ENCODE measurements at regions not wholly inside any gene's neighbourhood (a gene's known extent, or its start where the extent isn't known, plus 50 kb on each side); places are given as distances from the start of the nearest gene placed in this dataset.

DNA sequence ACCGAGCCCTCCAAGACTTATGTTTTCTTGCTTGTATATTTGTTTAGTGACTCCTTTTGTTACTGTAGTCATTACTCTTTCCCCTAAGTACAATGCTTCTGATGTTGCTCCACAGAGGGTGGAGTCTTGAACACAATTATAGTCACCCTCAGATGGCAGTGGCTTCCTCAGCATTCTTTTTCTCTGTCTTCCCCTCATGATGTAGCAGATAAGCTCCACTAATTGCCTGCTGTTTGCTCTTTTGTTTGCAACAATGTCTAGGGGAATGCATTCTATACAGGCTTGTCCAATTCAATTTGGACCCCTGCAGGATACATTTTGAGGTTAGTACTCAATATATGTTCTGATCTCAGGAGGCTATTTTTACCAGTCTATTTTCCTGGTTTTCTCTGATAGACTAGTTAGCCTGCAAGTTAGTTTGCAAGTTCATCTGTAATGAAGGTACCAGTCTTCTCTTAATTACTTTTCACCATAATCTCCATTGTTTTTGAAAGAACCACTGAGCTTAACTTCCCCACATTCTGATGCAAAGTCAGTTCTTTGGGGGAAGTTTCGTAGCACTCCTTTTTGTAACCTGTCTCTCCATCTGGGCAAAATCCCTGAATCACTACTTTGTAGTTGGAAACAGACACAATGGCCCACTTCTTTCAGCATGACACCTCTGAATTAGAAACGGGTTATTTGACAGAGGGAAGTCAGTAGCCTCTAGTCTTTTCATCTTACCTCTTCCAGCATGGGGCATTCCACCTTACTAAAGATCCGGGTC, 1509.2 kb downstream of the CDH11 start:
- no peak for DNase-seq (ENCODE audit: extremely low read depth in 1 of 2, low read depth in 1 of 2)

- DNase-seq (ENCODE audit: extremely low read depth in 1 of 2, low read depth in 1 of 2), result no peak
Observed at GRCh38 chr16:63606778-63607177, 1515.1 kb downstream of the CDH11 start.

DNA sequence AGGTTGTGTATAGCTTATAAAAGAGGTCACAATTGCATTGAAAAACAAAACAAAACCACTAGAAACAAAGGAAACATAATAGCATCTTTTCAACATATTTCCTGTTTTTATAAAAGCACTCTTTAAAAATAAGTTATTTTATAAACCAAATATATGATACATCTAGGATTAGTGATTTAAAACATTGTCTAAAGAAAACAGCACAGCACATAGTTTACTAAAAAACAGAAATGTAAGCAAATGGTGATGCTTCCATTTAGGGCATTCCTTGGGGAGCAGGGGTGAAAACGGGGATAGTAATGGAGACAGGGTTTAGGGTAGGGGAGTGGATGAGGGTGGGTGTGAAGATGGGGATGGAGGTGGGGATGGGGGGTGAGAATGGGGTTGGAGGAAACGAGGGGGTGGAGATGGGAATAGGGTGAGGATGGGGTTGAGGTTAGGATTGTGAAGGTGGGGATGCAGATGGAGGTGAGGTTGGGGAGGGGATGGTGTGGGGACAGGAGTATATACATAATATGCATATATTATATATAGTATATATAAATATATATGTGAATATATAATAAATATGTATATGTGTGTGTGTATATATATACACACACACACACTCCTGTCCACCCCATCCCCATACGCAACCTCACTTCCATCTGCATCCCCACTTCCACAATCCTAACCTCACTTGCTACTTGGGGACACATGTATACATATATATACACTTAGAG, 1519.5 kb downstream of the CDH11 start:
- DNase-seq (ENCODE audit: extremely low read depth in 1 of 2, low read depth in 1 of 2), result no peak

- DNase-seq (ENCODE audit: extremely low read depth in 1 of 2, low read depth in 1 of 2), result no peak
Observed at GRCh38 chr16:63596716-63597115, 1525.1 kb downstream of the CDH11 start.

DNA sequence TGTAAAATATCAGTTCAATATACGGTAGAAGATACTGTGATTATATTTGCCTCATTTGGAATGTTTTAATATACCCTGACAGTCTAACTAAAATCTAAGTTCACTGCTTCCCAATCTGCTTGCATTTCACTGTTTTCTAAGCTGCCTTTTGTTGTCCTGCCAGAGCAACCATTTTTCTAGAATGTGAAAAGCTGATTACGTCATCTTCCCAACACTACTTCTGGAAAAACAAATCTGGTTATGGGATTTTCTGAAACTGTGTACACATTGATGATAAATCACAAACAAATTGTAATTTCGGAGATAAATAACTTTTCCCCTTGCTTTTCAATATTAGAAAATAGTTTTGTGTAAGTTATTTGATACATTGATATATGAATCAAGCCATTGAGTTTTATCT, 1529.0 kb downstream of the CDH11 start:
- DNase-seq (ENCODE audit: extremely low read depth in 1 of 2, low read depth in 1 of 2), result no peak

GRCh38 chr16:63581570-63581969, 1540.3 kb downstream of the CDH11 start:
- no peak for DNase-seq (ENCODE audit: extremely low read depth in 1 of 2, low read depth in 1 of 2)

DNA sequence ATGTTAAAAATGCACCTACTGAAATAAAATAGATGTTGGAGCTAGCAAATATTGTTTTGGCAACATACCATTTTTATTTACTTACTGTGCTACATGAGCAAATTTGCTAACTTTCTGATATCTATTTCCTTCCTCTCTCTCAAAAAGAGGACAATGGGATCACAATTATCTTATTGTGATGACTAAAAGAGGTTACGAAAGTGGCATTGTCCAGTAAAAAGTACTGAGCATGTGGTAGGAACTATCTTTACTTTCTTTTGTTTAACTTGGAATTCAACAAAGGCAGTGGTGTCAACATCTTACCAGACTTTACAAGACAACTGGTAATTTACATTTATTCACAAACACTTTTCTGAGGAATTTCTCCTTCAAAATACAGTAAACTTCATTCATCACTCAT, 1542.6 kb upstream of the CDH8 start:
- no peak for DNase-seq (ENCODE audit: extremely low read depth in 1 of 2, low read depth in 1 of 2)

GRCh38 chr16:63577891-63578290, 1541.7 kb upstream of the CDH8 start:
- DNase-seq (ENCODE audit: extremely low read depth in 1 of 2, low read depth in 1 of 2), result no peak

GRCh38 chr16:63575041-63575440, 1538.8 kb upstream of the CDH8 start:
- no peak for DNase-seq (ENCODE audit: extremely low read depth in 1 of 2, low read depth in 1 of 2)

- DNase-seq (ENCODE audit: extremely low read depth in 1 of 2, low read depth in 1 of 2), result no peak
Observed at GRCh38 chr16:63568164-63568563, 1531.9 kb upstream of the CDH8 start.

GRCh38 chr16:63563819-63564505, 1527.7 kb upstream of the CDH8 start:
- DNase-seq (ENCODE audit: extremely low read depth in 1 of 2, low read depth in 1 of 2), result no peak

DNA sequence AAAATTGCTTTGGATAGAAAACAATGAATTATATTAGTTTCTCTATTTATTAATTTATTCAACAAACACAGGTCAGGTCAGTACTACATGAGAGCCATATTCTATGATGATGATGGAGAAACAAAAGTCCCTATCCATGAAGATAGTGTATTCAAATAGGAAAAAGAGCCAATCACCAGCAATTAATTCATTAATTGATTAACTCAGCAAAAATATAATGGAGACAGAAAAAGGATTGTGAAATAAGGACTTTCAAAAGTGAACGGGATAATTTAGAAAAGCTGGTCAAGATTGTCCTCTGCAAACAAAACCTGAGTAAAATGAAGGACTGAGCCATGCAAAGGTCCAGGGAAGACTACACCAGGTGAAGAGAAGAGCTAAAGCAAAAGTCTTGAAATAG, 1517.7 kb upstream of the CDH8 start:
- no peak for DNase-seq (ENCODE audit: extremely low read depth in 1 of 2, low read depth in 1 of 2)

DNA sequence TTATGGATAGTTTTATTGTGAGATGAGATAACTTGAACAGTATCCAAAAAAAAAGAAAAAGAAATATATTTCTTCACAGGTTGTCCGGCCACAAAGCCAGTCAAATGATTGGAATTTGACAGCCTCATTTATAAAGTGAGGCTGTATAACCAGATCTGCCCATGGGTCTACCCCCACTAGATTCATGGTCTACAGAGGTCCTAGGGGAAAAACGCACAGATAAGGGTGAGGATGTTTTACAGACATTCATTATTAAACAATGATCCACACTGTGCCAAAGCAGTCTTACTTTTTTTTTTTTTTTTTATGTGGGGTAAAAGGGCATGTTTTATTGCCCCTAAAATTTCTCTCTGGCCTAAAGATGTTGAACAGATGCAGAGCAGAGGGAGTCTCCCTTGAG, 1503.0 kb upstream of the CDH8 start:
- no peak for DNase-seq (ENCODE audit: extremely low read depth in 1 of 2, low read depth in 1 of 2)

DNA sequence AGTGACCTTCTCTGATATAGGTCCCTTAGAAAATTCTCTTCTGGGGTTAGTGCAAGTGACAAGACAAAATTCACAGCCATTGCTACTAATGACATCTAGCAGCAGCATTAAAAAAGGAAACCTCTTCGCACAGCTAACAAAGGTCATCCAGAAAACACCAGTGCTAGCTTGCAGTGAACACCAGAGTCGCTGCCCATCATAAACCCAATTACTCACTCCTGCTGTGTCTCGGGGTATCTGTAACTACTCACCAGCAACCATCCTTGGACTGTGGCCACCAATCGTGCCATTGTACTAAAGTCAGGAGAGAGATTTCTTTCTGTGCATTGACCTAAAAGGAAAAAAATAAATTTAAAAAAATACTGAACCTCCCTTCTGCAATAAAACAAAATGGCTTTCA, 1494.7 kb upstream of the CDH8 start:
- DNase-seq (ENCODE audit: extremely low read depth in 1 of 2, low read depth in 1 of 2), result no peak

- no peak for DNase-seq (ENCODE audit: extremely low read depth in 1 of 2, low read depth in 1 of 2)
Observed at GRCh38 chr16:63530208-63530607, 1494.0 kb upstream of the CDH8 start.

DNA sequence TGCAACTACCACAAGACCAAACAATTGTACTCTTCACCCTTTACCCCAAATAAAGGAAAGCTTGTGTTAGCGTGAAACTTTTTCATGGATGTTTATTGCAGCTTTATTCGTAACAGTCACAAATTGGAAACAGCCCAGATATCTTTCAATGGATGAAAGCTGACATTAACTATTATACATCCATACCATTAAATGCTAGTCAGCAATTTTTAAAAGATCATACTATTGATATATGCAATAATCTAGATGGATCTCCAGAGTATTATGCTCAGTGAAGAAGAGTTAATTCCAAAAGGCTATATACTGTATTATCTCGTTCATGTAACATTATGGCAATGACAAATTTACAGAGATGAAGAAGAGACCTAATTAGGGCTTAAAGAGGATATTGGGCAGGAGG, 1491.2 kb upstream of the CDH8 start:
- DNase-seq (ENCODE audit: extremely low read depth in 1 of 2, low read depth in 1 of 2), result no peak

- no peak for DNase-seq (ENCODE audit: extremely low read depth in 1 of 2, low read depth in 1 of 2)
Observed at GRCh38 chr16:63516394-63516793, 1480.2 kb upstream of the CDH8 start.

DNA sequence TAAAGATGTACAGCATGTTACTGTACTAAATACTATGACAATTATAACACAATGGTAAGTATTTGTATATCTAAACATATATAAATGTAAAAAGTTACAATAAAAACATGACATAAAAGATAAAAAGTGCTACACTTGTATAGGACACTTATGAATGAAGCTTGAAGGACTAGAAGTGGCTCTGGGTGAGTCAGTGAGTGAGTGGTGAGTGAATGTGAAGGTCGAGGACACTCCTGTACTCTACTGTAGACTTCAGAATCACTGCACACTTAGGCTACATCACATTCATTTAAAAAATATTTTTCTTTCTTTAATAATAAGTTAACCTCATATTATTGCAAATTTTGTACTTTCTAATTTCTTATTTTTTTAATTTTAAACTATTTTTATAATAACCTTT, 1476.7 kb upstream of the CDH8 start:
- no peak for DNase-seq (ENCODE audit: extremely low read depth in 1 of 2, low read depth in 1 of 2)

- no peak for DNase-seq (ENCODE audit: extremely low read depth in 1 of 2, low read depth in 1 of 2)
Observed at GRCh38 chr16:63497408-63497807, 1461.2 kb upstream of the CDH8 start.

GRCh38 chr16:63496282-63496681, 1460.0 kb upstream of the CDH8 start:
- no peak for DNase-seq (ENCODE audit: extremely low read depth in 1 of 2, low read depth in 1 of 2)

DNA sequence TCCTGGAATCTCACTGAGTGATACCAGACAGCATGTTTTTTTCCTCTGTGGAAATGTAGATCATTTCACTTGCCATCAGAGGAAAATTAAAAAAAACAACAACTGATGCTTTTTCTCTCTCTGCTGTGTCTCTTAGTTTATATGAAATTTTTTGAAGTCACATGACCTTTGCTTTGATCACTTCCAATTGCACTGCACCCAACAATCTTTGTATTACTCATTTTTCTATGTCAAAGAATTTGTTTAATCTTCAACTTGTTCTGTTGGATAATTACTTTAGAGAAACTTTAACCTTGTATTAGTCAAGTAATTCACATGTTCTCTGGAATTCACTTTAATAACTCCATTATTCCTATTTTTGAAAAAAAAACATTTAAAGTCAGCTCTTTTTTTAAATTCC, 1452.7 kb upstream of the CDH8 start:
- DNase-seq (ENCODE audit: extremely low read depth in 1 of 2, low read depth in 1 of 2), result no peak

- no peak for DNase-seq (ENCODE audit: extremely low read depth in 1 of 2, low read depth in 1 of 2)
Observed at GRCh38 chr16:63481060-63481459, 1444.8 kb upstream of the CDH8 start.

All from stimulated activated CD8-positive, alpha-beta memory T cell treated with anti-CD3 and anti-CD28 coated beads, Interleukin-7, amount 100 ng/mL, for 48 hours (primary cell).